Retina (tissue), 1 donor: ENCODE measurements at regions not wholly inside any gene's neighbourhood (a gene's known extent, or its start where the extent isn't known, plus 50 kb on each side); places are given as distances from the start of the nearest gene placed in this dataset.

Experiments used
- DNase-seq: peaks from one replicate; pipeline ENCODE4 v3.0.0-alpha.2; 2016

DNA sequence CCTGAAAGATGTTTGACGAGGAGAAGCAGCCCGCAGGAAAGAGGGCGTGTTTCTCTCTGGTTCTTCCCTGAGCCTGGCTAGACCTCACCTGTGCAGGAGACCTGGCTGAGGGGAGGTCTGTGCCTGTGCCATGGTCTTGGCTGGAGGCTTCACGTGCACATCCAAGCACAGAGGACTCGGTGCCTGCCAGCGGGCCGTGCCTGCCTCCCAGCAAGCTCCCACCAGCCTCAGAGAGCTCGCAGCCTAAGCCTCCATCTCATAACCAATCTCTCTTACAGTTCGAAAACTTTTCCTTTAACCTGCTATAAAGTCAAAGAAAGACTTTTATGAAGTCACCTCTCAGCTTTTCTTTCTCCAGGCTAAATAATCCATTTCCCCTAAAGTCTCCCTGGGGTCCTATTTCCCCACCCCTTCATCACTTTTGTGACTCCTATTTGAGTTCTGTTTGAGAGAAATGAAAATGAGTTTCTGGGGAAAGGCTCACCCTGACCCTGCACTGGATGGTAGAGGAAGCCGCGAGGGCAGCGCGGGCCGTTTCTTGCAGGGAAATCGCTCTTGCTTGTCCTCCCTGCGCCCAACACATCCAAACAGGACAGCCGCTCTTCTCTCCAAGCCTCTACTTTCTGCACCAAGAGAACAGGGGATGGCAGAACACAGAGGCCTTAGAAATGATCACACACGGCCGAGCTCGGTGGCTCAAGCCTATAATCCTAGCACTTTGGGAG lies 521.0 kb downstream of the SOX11 start:
- no peak for DNase-seq

DNA sequence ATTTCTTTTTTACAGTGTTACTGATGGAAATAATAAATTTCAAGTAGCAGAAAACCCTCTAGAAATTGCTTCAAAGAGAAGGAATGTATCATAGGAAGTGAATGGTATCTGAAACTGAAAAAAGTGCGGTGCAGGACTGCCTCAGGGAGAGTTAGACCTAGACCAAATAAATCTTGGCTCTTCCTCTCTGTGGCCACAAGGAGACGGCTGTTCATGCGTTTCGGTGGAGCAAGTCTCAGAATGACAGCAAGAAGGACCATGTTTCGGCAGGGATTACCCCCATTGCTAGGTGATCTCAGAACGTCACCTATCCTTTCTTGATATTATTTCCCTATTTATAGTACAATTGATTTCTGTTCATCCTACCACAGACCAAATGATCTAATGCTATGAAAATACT lies 522.3 kb downstream of the SOX11 start:
- no peak for DNase-seq

DNA sequence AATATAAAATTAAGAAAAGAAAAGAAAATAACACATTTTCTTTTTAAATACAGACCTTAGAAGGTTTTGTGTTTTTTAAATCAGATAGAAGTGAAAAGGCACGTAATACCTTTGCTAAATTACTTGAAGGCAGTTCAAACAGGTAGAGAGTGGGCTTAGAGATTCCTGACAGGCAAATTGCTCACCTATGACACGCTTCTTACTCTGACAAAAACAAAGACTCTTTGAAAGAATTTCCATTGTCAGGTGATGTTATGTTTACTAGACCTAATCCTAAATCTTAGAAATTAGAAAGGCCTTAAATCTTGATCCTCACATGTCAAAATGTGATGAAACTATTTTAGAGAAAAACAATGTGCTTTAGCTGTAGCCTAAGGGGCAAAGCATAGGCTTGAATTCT lies 522.9 kb downstream of the SOX11 start:
- no peak for DNase-seq

DNA sequence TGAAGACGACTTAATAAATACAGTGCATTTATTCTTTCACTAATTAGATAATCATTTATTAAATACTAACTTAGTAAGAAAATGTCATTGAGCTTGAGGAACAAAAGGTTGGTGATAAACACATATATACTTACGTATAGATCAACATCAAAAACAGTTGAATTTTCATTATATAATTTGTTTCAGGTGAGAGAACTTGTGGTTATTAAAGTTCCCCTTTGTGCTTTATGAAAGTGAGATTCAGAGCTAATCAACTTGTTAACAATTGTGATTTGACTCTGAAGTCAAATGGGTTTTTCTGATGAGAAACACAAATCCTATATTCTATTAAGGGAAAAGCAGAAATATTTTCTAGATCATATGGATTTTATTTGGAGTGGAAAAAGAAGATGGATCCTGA lies 524.0 kb downstream of the SOX11 start:
- DNase-seq, result no peak

DNA sequence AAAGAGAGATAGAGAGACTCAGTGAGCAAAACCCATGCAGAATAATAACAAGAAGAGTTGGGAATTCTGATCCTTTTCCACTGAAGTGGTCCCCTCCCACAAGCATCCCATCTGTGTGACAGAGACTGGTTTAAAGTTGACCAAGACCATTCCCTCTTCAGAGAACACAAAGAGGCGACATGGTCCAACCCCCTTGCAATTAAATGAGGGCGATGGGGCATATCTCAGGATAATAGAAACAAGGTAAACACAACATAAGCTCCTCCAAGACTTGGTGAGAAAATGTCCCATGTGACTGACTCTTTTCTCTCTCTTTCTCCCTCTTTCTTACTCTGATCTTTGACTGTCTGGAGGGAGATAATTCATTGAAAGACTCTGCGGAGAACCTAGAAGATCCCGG lies 526.7 kb downstream of the SOX11 start:
- no peak for DNase-seq

DNA sequence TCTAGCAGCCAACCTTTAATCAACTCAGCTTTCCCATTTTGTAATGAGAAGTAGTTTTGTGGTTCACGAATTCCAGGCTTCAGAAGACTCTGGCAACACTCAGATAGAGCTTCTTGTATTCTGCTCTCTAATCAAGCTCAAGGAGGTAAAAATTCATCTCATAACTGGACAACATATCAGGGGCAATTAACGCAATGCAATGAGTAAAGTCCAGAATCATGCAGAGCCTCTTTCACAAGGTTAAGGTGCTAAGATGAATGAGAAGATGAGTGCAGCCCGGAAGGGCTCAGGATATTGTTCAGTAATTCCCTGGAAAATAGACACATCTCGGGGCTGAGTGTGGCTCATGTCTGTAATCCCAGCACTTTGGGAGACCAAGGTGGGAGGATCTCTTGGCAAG lies 527.7 kb downstream of the SOX11 start:
- DNase-seq, result no peak

DNA sequence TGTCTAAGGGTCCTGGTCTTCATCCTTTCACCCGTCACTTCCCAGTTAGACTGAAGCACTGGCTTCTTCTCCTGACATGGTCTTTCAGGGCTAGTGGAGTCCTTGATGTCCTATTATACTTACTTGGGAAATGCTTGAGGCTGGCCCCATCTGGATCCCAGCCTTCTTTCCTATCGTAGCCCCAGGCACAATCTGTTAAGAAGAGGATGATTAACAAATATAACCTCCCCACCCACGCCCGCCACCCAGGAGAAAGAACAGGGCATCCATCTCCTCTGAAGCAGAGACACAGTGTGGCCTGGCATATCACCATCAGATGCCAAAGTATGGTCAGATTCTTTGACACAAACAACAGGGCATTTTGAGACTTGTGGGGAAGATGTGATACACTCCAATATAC lies 530.1 kb downstream of the SOX11 start:
- DNase-seq, result no peak

DNA sequence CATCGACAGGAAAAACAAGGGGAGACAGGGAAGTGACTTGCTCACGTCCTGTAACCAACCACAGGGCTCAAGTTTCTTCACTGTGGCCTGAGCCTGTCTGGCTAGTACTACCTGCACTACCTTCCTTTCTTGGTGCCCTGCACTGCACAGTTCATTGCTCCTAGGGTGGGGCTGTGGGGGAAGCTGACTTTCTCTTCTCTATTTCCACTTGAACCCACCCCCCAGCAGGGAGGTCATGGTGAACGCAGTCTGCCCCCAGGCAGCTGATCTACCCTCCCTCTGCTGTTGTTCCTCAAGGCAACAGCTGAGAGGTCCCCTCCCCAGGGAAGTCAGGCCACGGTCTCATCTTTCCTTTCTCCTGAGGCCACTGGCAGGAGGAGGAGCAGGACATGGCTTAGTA lies 532.1 kb downstream of the SOX11 start:
- DNase-seq, result no peak

DNA sequence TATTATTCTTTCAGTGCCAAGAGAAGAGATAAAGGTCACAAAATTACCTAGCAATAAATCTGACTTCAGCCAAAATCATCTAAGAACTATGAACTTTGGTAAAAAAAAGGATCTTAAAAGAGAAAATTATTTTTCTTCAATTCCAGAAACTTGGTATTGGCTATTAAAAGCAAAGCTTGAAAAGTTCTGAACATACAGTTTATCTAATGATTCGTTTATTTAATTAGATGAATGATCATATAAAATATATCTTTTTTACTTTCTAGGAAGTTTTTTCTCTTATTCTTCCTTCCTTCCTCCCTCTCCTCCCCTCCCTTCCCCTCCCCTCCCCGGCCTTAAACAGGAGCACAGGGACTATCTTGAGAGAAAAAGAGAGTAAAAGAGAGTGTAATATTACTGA lies 536.1 kb downstream of the SOX11 start:
- DNase-seq, result no peak

DNA sequence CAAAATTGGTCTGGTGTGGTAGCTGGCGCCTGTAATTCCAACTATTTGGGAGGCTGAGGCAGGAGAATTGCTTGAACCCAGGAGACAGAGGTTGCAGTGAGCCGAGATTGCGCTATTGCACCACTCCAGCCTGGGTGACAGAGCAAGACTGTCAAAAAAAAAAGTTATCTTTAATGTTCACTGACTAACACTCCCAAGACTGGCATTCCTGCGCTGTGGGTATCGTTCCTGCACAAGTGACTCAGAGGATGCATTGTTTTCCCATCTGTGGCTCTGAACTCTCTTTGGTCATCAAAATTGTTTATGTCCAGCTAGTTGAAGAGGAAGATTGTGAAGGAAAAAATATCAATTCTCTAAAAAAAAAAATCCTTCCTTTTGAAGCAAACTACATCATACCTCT lies 539.0 kb downstream of the SOX11 start:
- DNase-seq, result no peak

DNA sequence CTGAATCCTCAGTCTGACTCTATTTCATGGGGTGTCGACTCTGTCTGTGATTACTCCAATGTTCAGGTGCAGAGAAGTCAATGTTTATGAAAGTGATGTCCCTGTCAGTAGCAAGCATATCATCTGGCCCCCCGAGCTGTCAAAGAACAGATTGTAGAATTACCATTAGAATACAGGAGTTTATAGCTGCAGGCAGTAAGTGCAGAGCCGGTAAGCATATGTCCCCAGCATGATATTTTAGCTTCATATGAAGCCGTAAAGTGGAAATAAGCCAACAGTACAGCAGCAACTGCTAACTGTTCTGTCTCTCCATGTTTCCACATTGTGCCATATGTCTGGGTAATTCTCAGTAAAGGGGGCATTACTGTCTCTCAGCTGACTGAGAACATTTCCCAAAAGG lies 541.8 kb downstream of the SOX11 start:
- peak; percentile 42 for DNase-seq

DNA sequence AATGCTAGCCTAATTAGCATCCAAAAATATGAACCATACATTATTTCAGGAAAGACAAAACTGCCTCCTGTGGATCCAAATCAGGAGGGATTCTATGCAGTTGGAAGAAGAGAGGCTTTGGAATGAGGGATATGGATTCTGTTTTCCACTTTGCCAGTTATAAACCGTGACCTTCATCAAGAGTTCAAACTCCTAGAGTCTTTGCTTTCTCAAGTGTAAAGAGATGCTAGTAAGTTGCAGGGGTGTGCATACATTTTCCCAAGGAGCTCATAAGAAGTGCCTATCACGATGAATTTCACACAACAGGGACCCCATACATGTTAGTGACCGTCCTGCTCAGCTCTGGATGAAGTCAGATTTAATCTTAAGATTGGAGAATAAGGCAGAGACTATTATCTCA lies 542.5 kb downstream of the SOX11 start:
- peak; percentile 18 for DNase-seq

DNA sequence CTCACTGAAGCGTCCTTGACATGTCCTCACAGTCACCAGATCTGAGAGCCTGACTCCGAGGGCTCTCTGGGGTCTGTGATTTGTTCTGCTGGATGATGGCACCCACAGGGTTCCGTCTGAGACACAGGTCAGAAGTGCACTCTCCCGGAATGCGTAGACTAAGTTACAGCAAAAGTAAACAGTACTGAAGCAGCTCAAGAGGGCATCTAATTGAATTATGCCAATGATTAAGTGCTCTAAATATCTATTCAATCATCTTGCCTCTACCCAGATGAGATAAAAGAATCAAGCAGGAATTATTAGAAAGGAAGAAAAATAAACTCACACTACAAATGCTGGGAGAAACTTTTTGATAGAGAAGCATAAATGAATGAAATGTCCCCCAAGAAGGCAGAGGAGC lies 544.1 kb downstream of the SOX11 start:
- peak; percentile 21 for DNase-seq

DNA sequence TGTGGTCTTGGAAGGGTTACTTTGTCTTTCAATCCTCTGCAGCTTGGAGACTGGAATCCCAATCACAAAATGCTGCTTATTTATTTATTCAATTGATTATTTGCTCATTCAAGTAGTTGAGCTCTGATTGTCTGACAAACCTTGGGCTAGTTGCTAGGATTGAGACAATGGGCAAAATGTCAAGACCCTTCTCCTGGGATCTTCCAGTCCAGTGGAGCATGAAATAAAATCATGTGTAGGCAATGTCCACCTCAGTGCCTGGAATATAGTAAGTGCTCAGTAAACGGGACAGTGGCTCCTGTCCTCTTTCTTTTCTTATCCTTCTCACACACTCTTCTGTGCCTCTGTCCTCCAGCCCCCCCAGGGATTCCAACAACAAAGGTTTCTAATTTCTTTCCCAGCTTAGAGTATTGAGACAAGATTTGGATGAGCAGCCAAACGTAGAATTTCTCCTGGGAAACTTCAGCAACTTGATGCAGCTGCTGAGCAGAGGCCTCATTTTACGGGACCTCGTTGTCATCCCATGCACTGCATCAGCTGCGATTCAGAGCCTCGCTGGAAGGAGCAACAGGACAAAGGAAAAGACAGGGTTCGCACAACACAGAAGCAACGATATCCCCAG lies 545.0 kb downstream of the SOX11 start:
- DNase-seq, result no peak

DNA sequence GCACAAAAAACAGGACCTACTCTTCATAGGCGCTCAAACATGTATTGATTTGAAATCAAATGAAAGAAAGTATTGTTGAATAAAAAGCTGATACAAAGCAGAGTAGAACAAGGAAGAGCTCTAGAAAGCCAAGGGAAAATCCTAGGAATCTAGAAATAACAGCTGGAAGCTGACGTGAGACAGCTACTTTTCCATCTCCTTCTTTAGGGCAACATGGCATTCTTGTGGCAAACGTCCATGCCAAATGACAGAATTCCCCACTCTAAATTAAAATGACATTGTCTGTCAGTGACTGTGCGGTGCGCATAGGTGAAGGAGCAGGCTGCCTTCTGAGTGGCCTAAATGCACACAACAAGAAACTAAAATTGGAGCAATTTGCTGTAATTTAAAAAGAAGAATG lies 557.4 kb downstream of the SOX11 start:
- DNase-seq, result no peak

DNA sequence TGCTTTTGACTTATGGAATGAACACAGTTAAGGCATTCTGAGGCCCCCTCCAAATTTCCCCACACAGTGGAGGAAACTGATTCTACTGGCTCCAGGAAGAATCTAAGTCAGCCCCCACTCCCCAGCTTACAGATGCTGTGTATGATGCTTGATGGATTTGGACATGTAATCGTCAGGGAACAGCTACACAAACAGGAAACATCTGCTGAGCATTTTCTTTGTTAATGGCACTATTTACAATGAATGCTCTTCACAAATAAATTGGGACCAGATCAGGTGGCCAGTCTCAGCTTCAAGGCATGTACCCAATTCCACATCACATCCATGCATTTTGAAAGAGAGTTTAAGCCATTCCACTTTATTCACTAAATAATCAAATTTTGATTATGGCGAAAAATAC lies 562.3 kb downstream of the SOX11 start:
- DNase-seq, result no peak

DNA sequence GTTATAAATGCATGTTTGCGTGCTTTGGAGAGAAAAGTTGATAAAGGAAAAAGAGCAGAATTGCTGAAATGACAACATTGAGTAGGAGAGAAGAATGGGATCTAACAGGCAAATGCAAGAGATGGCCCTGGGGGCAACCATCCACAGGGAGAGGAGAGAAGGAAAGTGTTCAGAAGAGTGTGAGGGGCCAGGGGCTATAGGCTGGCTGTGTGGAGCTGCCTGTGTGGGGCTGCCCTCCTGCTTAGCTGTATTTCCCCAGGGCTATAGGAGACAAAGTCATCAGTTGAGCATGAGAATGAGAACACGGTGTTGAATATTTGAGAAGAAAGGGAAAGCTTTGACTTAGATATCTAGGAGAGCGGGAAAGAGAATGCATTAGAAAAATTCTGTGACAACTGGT lies 572.0 kb downstream of the SOX11 start:
- DNase-seq, result no peak

DNA sequence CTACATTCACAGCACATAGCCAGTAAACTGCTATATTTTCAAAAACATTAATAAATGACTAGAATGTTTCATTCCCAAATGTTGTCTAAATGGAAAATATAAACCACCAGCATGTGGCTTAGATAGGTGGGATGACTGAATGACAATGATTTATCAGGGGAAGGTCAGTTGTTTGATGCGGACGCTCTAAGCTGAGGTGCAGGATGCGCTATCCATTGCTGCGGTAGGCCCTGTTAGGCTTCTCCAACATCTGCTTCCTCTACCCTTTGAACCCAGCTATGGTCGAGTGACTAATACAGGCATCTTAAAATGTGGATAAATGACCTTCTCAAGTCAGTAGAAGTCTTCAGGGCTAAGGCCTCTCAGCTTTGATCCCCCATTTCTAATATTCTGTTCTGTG lies 584.2 kb downstream of the CMPK2 start:
- no peak for DNase-seq

DNA sequence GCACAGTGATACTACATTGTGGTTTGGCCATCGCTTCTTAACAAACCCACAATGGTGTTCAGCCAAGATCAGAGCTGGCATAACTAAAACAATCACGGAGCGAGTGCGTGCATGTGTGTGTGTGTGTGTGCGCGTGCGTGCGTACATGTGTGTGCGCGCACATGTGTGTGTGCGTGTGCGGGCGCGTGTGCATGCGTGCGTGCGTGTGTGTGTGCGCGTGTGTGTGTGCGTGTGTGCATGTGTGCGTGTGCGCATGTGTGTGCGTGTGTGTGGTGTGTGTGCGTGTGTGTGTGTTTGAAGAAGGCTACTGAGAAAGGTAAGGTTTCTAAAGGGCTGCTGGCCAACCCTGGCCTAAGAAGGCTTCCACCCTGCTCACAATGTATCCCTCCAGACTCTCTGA lies 582.4 kb downstream of the CMPK2 start:
- DNase-seq, result no peak

DNA sequence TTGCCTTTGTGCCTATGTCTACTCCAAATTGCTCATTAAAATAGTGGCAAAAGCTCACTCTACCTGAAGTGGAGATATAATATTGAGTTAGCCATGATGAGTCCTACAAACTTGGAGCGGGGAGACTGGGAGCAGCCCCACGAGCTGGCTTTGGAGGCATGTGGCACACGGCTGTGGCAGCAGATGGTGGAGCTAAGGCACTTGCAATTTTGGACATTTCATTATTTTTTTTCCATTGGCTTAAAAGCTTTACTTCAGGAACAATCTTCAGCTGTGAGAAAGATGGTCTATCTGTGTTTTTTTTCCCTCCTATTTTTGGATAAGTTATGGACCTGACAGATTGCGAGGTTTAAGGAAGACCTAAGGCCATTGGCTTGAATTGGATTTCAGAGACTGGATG lies 578.3 kb downstream of the CMPK2 start:
- DNase-seq, result no peak

DNA sequence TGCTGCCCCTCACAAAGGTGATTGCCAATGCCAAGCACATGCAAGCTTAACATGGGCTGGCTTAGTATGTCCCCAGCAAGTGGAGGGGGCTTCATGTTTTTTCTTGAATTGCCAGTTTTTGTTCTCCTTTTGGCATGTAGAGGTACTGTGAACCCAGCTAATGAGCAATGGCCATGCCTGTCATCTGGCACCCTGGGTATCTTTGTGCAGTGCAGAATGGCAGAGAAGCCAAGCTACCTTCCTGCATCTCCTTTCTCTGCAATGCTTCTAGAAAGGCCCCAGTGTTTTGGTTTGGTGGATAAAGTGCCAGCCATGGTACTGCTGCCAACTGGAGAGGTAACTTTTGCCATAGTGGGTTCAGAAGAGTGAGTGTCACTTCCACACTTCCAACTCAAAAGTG lies 576.9 kb downstream of the CMPK2 start:
- no peak for DNase-seq

DNA sequence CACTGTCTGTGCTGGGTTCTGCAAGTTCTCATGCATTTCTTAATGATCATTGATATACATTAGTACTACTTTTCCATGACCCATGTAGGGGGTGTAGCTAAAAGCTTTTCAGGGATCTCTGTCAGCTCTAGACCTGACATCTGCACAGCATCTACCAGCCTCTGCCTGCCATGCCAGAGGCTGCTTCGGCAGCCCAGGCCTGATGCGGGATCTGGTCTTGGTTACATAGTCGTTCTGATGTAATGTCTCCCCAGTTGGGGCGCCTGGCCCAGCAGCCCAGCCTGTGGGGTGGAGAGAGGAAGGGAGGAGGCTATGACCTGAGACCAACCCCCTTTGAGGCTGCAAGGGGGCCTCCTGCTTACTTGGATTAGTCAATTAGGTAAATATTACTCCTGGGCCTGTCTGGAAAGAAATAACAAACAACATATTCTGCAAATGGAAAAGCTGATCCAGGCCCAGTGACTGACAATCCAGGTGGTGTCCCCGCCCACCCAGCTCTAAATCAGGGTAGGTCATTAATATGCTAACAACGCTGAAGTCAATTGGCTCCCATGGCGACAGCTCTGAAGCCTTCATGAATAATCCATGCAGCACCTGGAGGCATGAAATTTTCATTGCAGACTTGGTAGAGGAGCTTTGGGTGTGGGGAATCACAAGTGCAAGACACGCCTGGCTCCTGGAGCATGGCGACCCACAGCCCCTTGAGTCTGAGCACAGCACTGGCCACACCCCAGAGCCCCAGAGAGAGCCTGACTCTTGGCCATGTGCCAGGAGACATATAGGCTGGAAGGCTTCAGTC lies 575.3 kb downstream of the CMPK2 start:
- DNase-seq, result peak; percentile 66

DNA sequence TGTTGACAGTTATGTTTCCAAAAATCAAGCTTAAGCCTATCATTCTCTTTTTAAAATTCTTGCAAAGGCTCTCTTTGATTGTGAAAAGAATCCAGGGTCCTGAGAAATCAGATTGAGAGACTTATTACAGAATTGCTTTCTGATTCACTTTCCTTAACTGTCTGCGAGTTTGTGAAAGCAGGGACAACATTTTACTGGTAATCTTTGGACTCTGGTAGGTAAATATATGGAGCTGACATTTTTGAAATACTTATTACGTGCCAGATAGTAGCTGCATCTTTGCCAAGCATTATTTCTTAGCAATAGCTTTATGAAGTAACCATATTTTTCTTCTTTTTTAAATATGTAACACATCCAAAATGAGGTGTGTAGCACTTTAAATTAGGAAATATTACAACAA lies 570.9 kb downstream of the CMPK2 start:
- DNase-seq, result no peak

DNA sequence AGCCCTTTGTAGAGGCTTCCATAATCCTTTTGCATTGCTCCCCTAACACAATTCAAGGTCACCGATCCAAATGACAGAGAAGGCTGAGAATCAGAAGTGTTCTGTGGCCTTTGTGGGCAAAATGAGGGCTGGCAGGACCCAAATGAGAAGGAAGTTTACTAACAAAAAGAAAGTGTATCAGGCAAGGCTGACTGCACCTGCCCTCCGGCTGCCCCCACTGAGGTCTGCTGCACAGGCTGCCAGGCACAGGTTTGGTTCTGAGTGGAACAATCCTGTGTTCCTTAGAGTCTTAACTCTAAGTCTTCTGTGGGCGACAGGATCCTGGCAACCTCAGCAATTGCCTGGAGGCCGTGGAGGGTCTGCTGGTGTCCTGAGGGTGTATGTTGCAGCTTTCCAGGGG lies 568.5 kb downstream of the CMPK2 start:
- DNase-seq, result no peak
